Left ventricle myocardium inferior (tissue), 1 donor: ENCODE measurements at regions not wholly inside any gene's neighbourhood (a gene's known extent, or its start where the extent isn't known, plus 50 kb on each side); places are given as distances from the start of the nearest gene placed in this dataset.
"Not testable (repeated sequence)": the region's sequence is repeated elsewhere in the genome, so short reads cannot be mapped to it uniquely, and the experiment has no call there.

Source experiments
- DNase-seq: peaks from one replicate; pipeline ENCODE4 v3.0.0-alpha.2; 2020
- H3K27ac ChIP-seq: fragments of 200-600 bp; replicated peaks from 2 replicates; pipeline ENCODE4 v1.8.0; 2021
- H3K27me3 ChIP-seq: fragments of 200-600 bp; 2 replicates; pipeline ENCODE4 v1.8.0; 2021; ENCODE audit warnings: low read depth
- H3K36me3 ChIP-seq: fragments of 200-600 bp; 2 replicates; pipeline ENCODE4 v1.8.0; 2021
- H3K4me1 ChIP-seq: fragments of 200-600 bp; 2 replicates; pipeline ENCODE4 v1.8.0; 2021
- H3K4me3 ChIP-seq: fragments of 200-600 bp; 2 replicates; pipeline ENCODE4 v1.8.0; 2021; ENCODE audit warnings: mild to moderate bottlenecking, moderate library complexity
- H3K9me3 ChIP-seq: fragments of 200-600 bp; replicated peaks from 2 replicates; pipeline ENCODE4 v1.8.0; 2021
- intact Hi-C: fragments of 100-400 bp; cut with micrococcal nuclease; formaldehyde crosslinking; loops from one replicate; pipeline ENCODE4 v1.11.0; 2022
- TF ChIP-seq, protein P1 (sequence below): fragments of 200-600 bp; IDR thresholded peaks from 2 replicates; pipeline ENCODE4 v1.8.0; 2021; ENCODE audit warnings: antibody characterized with exemption, mild to moderate bottlenecking, borderline replicate concordance
- donor health status: DM: no; HTN: yes; CAD: no; lungs with severe emphysema.

- Histone ChIP-seq H3K4me3 (no peak overlapping the region), H3K9me3 (no peaks in the 10 kb centered on the region), H3K27ac (no peak overlapping the region), H3K36me3 (no peaks in the 10 kb centered on the region), H3K27me3 (peaks cover 33% of the 10 kb centered on the region), H3K4me1 (peaks cover 5% of the 10 kb centered on the region)
- intact Hi-C loops = no loop called here
- DNase-seq = no peak
- TF ChIP-seq, protein P1, sequence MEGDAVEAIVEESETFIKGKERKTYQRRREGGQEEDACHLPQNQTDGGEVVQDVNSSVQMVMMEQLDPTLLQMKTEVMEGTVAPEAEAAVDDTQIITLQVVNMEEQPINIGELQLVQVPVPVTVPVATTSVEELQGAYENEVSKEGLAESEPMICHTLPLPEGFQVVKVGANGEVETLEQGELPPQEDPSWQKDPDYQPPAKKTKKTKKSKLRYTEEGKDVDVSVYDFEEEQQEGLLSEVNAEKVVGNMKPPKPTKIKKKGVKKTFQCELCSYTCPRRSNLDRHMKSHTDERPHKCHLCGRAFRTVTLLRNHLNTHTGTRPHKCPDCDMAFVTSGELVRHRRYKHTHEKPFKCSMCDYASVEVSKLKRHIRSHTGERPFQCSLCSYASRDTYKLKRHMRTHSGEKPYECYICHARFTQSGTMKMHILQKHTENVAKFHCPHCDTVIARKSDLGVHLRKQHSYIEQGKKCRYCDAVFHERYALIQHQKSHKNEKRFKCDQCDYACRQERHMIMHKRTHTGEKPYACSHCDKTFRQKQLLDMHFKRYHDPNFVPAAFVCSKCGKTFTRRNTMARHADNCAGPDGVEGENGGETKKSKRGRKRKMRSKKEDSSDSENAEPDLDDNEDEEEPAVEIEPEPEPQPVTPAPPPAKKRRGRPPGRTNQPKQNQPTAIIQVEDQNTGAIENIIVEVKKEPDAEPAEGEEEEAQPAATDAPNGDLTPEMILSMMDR = no peak
Measured at GRCh38 chr6:169977434-169978265, 226.2 kb downstream of the ERMARD start.

GRCh38 chr6:169976301-169977081, 225.1 kb downstream of the ERMARD start:
- Histone ChIP-seq H3K4me1 (peaks cover 5% of the 10 kb centered on the region), H3K9me3 (no peaks in the 10 kb centered on the region), H3K27ac (no peak overlapping the region), H3K4me3 (no peak overlapping the region), H3K36me3 (no peaks in the 10 kb centered on the region), H3K27me3 (peaks cover 28% of the 10 kb centered on the region)
- TF ChIP-seq, protein P1 = no peak
- intact Hi-C loops = no loop called here
- DNase-seq = no peak

DNA sequence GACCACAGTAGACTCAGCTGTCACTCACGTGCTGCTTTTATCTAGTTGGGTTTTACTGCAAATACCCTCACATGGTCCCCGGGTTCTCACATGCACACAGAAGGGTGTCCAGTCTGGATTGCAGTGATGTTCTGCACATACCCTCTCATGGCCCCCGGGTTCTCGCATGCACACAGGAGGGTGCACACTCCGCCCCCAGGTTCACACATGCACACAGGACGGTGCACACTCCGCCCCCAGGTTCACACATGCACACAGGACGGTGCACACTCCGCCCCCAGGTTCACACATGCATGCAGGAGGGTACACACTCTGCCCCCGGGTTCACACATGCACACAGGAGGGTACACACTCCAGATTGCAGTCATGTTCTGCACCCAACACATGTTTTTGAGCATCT, 224.3 kb downstream of the ERMARD start:
- Histone ChIP-seq H3K4me3 (no peak overlapping the region), H3K9me3 (no peaks in the 10 kb centered on the region), H3K4me1 (peaks cover 5% of the 10 kb centered on the region), H3K27ac (no peak overlapping the region), H3K27me3 (peaks cover 22% of the 10 kb centered on the region), H3K36me3 (no peaks in the 10 kb centered on the region)
- intact Hi-C loops = no loop called here
- no peak for DNase-seq
- TF ChIP-seq, protein P1 = no peak

DNA sequence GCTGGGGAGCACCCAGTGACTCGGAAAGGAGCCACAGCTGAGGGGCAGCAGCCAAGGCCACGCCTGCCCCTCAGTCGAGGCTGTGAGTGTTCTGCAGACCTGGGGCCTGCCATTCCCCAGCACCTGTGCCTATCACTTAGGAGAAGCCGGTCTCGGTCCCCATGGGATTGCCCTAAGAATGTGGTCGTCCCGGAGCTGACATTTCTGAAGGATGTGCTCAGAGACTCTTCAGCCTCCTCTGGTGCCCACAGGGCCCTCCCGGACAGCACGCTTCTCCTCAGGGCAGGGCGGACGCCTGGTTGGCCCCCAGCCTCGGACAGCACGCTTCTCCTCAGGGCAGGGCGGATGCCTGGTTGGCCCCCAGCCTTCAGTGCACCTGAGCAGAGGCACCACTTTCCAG, 223.9 kb downstream of the ERMARD start:
- Histone ChIP-seq H3K4me1 (peaks cover 5% of the 10 kb centered on the region), H3K27me3 (peaks cover 22% of the 10 kb centered on the region), H3K4me3 (no peak overlapping the region), H3K27ac (no peak overlapping the region), H3K9me3 (no peaks in the 10 kb centered on the region), H3K36me3 (no peaks in the 10 kb centered on the region)
- DNase-seq = no peak
- TF ChIP-seq, protein P1 = no peak
- intact Hi-C loops = no loop called here

DNA sequence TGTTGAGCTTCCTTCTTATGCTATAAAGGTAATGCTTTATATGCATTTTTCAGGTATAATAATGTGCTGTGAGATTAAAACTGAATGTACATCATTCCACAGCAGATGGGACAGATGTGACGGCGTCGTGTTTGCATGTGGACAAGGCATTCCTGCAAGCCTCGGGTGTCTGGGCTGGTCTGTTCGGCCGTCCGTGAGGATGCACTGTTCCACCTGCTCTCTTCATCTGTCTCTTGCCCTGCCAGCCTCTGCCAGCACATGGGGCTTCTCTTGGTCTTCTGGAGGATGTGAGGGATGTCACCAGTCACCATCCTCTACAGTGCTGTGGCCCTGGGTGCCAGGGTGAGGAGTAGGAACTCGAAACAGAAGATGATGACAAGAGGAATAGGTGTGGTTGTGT, 223.2 kb downstream of the ERMARD start:
- DNase-seq = no peak
- Histone ChIP-seq H3K27ac (no peak overlapping the region), H3K36me3 (no peaks in the 10 kb centered on the region), H3K27me3 (peaks cover 22% of the 10 kb centered on the region), H3K4me1 (peaks cover 5% of the 10 kb centered on the region), H3K4me3 (no peak overlapping the region), H3K9me3 (no peaks in the 10 kb centered on the region)
- intact Hi-C loops = no loop called here
- TF ChIP-seq, protein P1 = no peak

DNA sequence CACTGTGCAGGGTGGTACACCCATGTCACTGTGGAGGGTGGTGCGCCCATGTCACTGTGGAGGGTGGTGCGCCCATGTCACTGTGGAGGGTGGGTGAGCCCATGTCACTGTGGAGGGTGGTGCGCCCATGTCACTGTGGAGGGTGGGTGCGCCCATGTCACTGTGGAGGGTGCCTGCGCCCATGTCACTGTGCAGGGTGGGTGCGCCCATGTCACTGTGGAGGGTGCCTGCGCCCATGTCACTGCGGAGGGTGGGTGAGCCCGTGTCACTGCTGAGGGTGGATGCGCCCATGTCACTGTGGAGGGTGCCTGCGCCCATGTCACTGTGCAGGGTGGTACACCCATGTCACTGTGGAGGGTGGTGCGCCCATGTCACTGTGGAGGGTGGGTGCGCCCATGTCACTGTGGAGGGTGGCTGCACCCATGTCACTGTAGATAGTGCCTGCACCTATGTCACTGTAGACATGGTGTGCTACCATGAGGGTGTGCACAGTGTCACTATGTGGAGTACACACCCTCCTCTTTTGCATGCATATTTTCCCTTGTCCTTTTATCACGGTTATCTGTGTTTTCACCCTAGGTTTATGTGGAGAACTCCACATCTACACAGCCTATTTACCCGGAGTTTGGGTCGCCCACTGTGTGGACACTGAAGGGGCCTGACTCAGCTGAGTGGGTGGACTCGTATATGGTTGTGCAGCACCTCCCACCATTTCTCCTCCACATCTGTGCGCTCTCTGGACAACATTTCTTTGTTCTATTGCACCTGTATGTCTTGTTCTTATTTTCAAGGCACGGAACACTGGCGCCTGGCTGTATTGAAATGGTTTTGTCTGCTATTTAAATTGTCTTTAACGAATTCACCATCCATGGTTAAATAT, 222.4 kb downstream of the ERMARD start:
- DNase-seq, intact Hi-C loops, H3K4me3 ChIP-seq: not testable (repeated sequence)

More for the DNA sequence above, 222.4 kb downstream of the ERMARD start:
- H3K27me3 ChIP-seq = peaks cover 22% of the 10 kb centered on the region
- not testable (repeated sequence) for H3K27ac ChIP-seq, H3K9me3 ChIP-seq, H3K36me3 ChIP-seq, H3K4me1 ChIP-seq
